Spinal cord (tissue), 9 donors: ENCODE measurements at regions not wholly inside any gene's neighbourhood (a gene's known extent, or its start where the extent isn't known, plus 50 kb on each side); places are given as distances from the start of the nearest gene placed in this dataset.

ENCODE experiments used
- DNase-seq, 6 donors: peaks; one replicate each; pipeline versions ENCODE4 v3.0.0 to v3.0.0-alpha.2; 2013 to 2015; ENCODE audit warnings: low spot score in 6 of 6, low read depth in 4 of 6
- H3K27ac ChIP-seq: one replicate; pipeline ENCODE4 v1.5.1; 2013; ENCODE audit warnings: low read depth, low read length, control low read depth
- H3K27me3 ChIP-seq: one replicate; pipeline ENCODE4 v1.6.1; 2013; ENCODE audit warnings: low read length; ENCODE audit not compliant: control insufficient read depth, insufficient read depth
- H3K36me3 ChIP-seq: one replicate; pipeline ENCODE4 v1.6.1; 2013; ENCODE audit warnings: low read length; ENCODE audit not compliant: control insufficient read depth, insufficient read depth
- H3K4me1 ChIP-seq: one replicate; pipeline ENCODE4 v1.6.1; 2013; ENCODE audit warnings: low read length; ENCODE audit not compliant: control insufficient read depth, insufficient read depth
- H3K4me3 ChIP-seq: one replicate; pipeline ENCODE4 v1.5.1; 2013; ENCODE audit warnings: low read depth, low read length, control low read depth
- H3K9me3 ChIP-seq: one replicate; pipeline ENCODE4 v1.6.1; 2013; ENCODE audit warnings: low read length; ENCODE audit not compliant: control insufficient read depth, insufficient read depth
- WGBS: methylation state at CpG from one replicate; pipeline ENCODE4 v1.1.5; 2013; ENCODE audit warnings: missing lambda C conversion rate; ENCODE audit not compliant: insufficient coverage; 5-methylcytosine and 5-hydroxymethylcytosine counted together
- donor health status: healthy.

DNA sequence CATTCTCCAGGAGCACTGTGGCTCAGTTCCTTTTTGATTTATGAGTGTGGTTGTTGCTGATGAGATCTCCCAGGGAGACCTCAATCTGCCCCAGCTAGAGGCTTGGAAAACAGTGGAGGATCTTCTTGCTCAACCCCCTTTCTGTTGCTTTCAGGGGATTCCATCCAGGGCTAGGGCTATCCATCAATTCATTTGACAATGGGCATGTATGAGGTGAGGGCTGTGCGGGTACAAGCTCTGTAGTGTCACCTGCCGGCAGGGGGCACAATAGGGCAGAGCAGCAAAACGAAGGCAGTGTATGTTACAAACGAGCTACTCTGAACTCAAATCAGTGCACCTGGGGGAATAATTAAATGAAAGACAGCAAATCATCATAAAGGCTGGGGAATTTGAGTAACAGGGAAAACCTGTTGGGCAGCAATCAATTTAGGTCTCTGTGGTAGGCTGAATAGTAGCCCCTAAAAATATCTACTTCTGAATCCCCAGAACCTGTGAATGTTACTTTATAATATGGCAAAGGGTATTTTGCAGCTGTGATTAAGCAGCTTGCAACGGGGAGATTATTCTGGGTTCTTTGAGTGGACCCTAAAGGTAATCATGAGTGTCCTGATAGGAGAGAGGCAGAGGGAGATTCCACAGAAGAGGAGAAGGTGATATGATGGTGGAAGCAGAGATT, 170.3 kb upstream of the ZBED5 start:
- H3K4me1 ChIP-seq, result no peaks in the 10 kb centered on the region
- 21% methylated on average over 5 of the region's 5 CpGs for WGBS
- DNase-seq, result peak in 2 of 6 donors; percentile 57 to 66
- no peaks in the 10 kb centered on the region for H3K9me3 ChIP-seq
- no peak overlapping the region for H3K4me3 ChIP-seq
- peaks cover 2% of the 10 kb centered on the region for H3K27me3 ChIP-seq
- H3K36me3 ChIP-seq, result no peaks in the 10 kb centered on the region
- no peak overlapping the region for H3K27ac ChIP-seq

DNA sequence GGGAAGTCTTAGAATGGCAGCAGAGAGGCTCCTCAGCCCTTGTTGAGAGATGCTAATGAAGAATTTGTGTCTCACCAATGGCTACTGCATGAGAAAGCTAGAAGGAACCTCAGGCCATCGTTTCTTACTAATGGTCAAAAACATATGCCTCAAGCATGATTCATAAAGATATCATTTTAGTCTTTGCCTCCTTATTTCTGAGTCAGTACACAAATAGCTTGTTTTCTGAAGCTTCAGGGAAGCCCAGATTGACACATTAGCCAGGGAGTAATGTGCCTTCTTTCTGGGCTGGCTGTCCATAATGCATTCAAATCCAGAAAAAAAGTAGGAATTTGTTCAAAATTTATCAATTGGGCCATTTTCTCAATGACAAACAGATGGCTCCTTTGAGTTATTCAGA, 169.4 kb upstream of the ZBED5 start:
- WGBS, result 40% methylated on average over 1 of the region's 1 CpG
- DNase-seq, result no peak
- H3K9me3 ChIP-seq, result no peaks in the 10 kb centered on the region
- no peaks in the 10 kb centered on the region for H3K4me1 ChIP-seq
- no peak overlapping the region for H3K27ac ChIP-seq
- peaks cover 2% of the 10 kb centered on the region for H3K27me3 ChIP-seq
- no peak overlapping the region for H3K4me3 ChIP-seq
- no peaks in the 10 kb centered on the region for H3K36me3 ChIP-seq

DNA sequence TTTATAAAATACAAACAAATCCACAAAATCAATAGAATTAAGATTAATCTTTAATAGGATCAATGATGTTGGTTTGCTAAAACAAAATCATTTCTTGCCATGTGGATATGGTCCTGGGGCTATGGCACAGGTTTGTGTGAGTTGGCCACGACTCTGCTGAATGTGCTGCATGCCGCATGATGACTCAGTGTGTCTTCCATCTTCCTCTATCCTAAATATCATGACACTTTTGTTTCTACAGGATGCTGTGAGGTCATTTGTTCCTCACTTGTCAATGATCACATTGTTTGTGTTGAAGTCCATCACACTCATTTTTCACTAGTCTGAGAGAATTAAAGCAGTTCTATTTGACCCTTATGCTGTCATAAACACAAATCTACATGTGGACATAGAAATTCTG, 167.2 kb upstream of the ZBED5 start:
- H3K36me3 ChIP-seq, result no peaks in the 10 kb centered on the region
- no peak for DNase-seq
- H3K9me3 ChIP-seq, result no peaks in the 10 kb centered on the region
- H3K4me1 ChIP-seq, result no peaks in the 10 kb centered on the region
- WGBS, result no CpG with 5 or more reads among the region's 2 CpGs
- H3K27ac ChIP-seq, result no peak overlapping the region
- no peak overlapping the region for H3K4me3 ChIP-seq
- peaks cover 2% of the 10 kb centered on the region for H3K27me3 ChIP-seq

DNA sequence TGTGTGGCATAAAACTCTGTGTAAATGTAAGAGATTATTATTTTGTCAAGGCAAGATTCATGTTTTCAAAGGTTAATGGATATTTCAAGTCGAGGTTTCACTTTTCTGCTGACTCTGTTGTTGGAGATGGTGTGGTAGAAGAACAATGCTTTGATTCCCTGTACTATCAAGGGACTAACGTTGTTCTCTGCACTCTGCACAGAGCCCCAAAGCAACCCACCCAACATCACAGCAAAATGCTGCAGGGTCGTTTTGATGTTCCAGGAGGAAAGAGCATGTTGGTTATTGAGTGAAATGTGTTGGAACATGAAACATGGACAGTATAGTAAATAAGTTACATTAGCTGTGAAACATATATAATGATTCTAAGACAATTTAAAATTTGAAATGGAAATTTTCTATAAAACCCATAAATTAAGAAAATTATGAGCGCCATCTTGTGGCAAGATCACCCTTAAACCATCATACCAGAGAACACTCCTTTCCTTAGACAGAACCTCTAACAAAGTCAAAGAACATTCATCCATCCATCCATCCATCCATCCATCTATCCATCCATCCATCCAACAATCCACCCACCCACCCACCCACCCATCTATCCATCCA, 164.4 kb upstream of the ZBED5 start:
- Histone ChIP-seq H3K4me3 (no peak overlapping the region), H3K9me3 (no peaks in the 10 kb centered on the region), H3K27ac (no peak overlapping the region), H3K27me3 (no peaks in the 10 kb centered on the region), H3K36me3 (no peaks in the 10 kb centered on the region), H3K4me1 (no peaks in the 10 kb centered on the region)
- DNase-seq, result peak in 1 of 6 donors; percentile 49
- 67% methylated on average over 1 of the region's 4 CpGs for WGBS

DNA sequence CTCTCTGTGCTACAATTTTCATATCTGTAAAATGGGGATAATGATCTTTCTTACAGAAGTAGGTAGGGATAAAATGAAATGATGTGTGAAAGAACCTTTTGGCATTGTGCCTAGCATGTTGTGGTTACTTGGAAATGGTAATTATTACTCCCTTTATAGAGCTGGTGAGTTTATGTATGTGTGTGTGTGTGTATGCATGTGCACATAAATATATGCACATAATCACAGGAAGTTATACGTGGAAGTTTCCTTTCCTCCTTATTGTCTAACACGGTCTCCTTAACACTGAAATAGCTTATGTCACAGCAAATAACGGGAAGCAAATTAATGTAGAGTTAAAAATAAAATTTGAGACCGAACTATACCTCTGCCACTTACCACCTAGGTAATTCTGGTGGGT, 163.7 kb upstream of the ZBED5 start:
- Histone ChIP-seq H3K27me3 (no peaks in the 10 kb centered on the region), H3K36me3 (no peaks in the 10 kb centered on the region), H3K27ac (no peak overlapping the region), H3K4me3 (no peak overlapping the region), H3K9me3 (no peaks in the 10 kb centered on the region), H3K4me1 (no peaks in the 10 kb centered on the region)
- DNase-seq, result no peak
- WGBS, result no CpG with 5 or more reads among the region's 4 CpGs

DNA sequence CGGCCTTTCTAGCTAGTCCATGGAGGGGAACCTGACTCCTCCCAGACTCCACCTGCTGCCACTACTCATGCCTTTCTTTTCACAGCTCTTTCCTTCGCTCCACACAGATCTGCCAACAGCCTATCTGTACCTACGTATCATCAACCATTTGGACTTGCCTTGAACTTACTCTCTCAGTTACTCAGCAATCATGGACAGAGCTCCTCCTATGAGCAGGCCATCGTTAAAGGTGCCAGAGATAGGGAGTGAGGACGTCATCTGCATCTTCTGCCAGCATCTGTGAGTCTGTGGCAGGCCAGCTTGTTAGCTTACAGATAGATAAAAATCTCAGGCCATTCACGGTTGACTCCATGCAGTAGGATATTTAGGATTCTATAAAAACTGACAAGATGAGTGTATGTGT, 162.9 kb upstream of the ZBED5 start:
- 60% methylated on average over 6 of the region's 6 CpGs for WGBS
- H3K4me1 ChIP-seq, result no peaks in the 10 kb centered on the region
- no peak overlapping the region for H3K27ac ChIP-seq
- no peaks in the 10 kb centered on the region for H3K36me3 ChIP-seq
- no peak for DNase-seq
- H3K9me3 ChIP-seq, result no peaks in the 10 kb centered on the region
- no peak overlapping the region for H3K4me3 ChIP-seq
- no peaks in the 10 kb centered on the region for H3K27me3 ChIP-seq

DNA sequence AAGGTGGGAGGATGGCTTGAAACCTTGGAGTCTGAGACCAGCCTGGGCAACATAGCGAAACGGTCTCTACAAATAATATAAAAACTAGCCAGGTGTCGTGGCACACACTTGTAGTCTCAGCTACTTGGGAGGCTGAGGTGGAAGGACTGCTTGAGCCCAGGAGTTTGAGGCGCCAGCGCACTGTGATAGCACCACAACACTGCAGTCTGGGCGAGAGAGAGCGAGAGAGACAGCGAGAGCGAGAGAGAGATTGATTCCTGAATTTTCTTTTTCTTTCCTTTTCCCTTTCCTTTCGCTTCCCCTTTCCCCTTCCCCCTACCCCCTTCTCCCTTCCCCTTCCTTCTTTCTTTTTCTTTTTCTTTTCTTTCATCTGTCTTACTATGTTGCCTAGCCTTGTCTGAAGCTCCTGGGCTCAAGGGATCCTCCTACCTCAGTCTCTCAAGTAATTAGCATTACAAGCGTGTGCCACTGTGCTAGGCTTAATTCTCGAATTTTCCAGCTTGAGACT, 162.4 kb upstream of the ZBED5 start:
- Histone ChIP-seq H3K27me3 (no peaks in the 10 kb centered on the region), H3K4me1 (no peaks in the 10 kb centered on the region), H3K4me3 (no peak overlapping the region), H3K27ac (no peak overlapping the region), H3K36me3 (no peaks in the 10 kb centered on the region), H3K9me3 (no peaks in the 10 kb centered on the region)
- 82% methylated on average over 7 of the region's 12 CpGs for WGBS
- DNase-seq, result no peak

DNA sequence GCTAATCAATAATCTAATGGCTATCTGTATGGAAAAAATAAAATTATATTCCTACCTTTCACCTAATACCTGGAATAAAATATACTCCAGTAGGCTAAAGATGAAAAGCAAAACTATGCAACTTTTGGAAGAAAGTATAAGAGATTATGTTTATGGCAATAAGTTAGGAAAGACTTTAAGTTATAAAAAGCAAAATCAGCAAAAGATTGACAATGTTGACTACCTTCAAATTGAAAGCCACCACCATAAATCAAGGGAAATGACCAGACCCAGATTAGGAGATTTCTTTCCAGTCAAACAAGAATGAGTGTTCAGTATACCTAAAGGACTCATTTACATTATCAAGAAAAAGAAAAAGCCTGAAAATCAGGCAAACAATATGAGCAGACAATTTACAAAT, 159.1 kb upstream of the ZBED5 start:
- Histone ChIP-seq H3K36me3 (no peaks in the 10 kb centered on the region), H3K27ac (no peak overlapping the region), H3K4me1 (no peaks in the 10 kb centered on the region), H3K4me3 (no peak overlapping the region), H3K27me3 (no peaks in the 10 kb centered on the region), H3K9me3 (no peaks in the 10 kb centered on the region)
- no peak for DNase-seq

DNA sequence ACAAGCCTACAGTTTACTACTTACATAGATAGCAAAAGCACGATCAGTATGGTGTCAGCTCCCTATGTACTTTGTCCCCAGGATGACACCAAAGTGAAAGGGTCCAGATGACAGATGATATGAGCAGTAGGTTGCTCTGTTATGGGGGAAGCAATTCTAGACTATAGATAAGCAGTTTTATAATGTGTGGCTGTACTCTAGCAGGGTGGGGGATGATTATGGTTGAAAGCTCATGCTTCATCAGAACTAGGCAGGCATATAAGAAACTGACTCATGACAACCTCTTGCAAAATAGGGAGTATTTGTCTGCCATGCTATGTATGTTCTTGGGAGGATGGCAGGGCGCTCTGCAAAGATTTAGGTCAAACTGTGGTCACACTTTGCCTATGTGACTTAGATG, 158.2 kb upstream of the ZBED5 start:
- Histone ChIP-seq H3K4me1 (peaks cover under 1% of the 10 kb centered on the region), H3K27me3 (peaks cover 3% of the 10 kb centered on the region), H3K4me3 (no peak overlapping the region), H3K36me3 (no peaks in the 10 kb centered on the region), H3K27ac (no peak overlapping the region), H3K9me3 (no peaks in the 10 kb centered on the region)
- DNase-seq, result no peak
- 100% methylated on average over 1 of the region's 2 CpGs for WGBS

DNA sequence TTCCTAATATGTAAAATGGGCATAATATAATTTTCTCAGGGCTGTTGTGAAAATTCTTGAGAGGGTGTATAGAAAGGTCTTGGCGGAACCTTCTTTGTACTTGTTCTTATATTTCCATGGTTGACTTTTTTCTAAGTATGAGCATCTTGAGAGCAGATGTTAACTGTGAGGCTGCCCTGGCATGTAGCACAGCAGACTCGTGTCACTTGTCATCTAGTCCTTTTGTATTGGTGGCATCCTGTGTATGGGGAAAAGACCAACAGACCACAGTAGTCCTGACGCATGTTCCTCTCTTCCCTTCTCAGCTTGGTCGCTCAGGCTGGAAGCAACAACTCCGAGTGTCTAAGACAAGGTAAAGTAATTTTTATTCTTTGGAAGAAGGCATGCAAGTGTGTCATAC, 153.8 kb upstream of the ZBED5 start:
- Histone ChIP-seq H3K4me1 (peaks cover 9% of the 10 kb centered on the region), H3K27me3 (peaks cover 15% of the 10 kb centered on the region), H3K9me3 (no peaks in the 10 kb centered on the region), H3K4me3 (no peak overlapping the region), H3K27ac (no peak overlapping the region), H3K36me3 (no peaks in the 10 kb centered on the region)
- 100% methylated on average over 1 of the region's 5 CpGs for WGBS
- no peak for DNase-seq
